ENCODE measurements at regions not wholly inside any gene's neighbourhood (a gene's known extent, or its start where the extent isn't known, plus 50 kb on each side); places are given as distances from the start of the nearest gene placed in this dataset.
"Not testable (repeated sequence)": the region's sequence is repeated elsewhere in the genome, so short reads cannot be mapped to it uniquely, and the experiment has no call there.

DNA sequence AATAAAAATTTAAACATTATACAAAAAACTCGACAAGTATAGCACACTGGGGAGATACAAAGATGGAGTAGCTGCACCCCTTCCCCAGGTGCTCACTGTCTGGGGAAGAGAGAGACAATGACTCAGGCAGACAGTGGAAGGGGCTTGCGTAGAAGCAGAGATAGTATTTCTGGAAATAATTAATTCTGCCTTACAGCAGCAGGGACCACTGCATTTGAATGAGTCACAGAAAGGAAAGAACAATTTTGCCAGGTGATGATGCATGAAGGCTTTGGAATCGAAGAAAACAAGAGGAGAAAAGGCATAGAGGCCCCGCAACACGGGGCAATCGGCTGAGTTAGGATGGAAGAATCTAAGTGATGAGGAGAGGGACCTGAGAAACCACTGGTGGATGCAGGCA, 447.4 kb downstream of the EFNB2 start:
- no peak for DNase-seq

DNA sequence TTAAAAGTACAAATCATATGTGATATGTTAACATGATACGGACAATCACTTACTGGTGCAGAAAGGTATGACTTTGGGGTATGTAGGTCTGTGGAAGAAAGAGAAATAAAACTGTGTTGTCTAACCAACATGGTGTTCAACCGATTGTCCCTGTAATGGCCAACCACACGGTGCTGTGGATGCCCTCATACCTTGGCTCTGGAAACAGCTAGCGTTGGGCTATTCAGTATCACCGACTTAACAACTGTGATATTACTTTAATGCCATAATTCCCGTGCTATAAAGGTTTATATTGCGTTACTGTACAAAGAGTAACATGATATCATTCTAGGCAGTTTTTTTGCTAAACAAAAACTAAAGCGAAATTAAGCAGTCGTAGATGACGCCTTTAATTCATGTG, 448.3 kb downstream of the EFNB2 start:
- no peak for DNase-seq

DNA sequence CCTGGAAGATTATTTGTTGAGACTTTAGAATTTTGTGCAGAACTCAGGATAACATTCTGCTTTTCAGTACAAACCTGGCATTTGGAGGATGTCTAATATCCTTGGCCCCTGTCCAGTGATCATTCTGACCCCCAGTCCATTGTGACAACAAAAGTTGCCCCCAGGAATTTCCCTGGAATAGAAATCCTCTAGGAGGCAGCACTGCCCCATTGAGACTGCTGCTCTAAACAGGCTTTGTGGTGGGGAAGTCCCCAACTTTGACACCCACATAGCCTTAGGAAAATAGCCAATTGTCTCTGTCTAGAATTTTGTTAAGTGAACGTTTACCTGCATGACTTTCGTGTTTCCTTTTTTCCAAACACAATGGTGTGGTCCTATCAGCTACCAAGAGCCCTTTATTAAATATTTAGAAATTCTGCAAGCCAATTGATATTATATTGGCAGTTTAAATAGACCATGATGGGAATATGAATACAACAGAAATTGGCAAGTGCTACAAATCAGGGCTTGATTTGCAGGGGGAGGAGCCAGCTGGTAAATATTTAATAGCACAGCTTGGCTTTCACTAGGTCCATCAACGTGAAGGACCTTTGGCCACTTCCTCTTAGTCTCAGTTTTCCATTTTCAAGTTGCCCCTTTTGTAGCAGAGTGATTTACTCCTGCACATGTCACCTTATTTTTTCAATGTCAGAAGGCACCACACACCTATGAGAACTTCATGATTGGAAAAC, 451.7 kb downstream of the EFNB2 start:
- DNase-seq: peak in 1 of 2 experiments; percentile 15

GRCh38 chr13:106081221-106081620, 454.2 kb downstream of the EFNB2 start:
- not testable (repeated sequence) for DNase-seq

GRCh38 chr13:106078191-106078590, 457.3 kb downstream of the EFNB2 start:
- no peak for DNase-seq

DNA sequence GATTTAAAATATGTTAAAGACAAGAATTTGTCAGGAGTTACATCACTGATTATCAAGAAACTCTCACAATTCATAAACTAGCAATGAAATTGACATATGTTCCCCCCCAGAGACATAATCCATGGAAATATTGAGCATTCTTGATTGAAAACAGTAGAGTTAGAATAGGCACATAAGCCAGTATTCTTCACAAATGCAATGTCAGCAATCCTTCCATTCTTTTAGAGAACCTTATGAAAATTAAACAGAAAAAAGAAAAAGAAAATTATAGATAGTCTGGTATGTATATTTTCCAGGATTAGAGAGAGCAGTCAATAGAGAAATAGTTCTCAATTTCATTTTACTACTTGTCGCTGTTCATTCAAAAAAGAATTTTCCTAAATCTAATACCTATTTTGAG, 458.4 kb downstream of the EFNB2 start:
- no peak for DNase-seq

DNA sequence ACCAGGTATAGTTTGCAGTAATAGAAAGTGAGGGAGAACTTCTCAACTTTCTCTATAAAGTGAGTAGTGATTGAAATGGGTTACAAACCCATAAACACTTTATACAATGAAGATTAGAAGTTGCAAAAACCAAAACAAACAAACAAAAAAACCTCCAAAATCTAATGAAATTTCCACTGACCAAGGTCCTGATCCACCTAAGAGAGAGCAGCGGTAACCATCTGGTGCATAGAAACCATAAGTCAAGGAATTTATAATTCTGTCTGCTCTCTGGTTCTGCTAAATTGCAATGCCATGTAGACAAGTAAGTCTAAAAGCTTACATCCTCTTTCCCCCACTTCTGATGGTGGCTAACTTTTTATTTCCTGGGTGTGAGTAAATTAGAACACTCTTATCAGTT, 463.4 kb downstream of the EFNB2 start:
- no peak for DNase-seq

GRCh38 chr13:106063591-106064313, 471.7 kb downstream of the EFNB2 start:
- DNase-seq: no peak

GRCh38 chr13:106061781-106062180, 473.7 kb downstream of the EFNB2 start:
- no peak for DNase-seq

GRCh38 chr13:106056851-106057250, 478.6 kb downstream of the EFNB2 start:
- no peak for DNase-seq

DNA sequence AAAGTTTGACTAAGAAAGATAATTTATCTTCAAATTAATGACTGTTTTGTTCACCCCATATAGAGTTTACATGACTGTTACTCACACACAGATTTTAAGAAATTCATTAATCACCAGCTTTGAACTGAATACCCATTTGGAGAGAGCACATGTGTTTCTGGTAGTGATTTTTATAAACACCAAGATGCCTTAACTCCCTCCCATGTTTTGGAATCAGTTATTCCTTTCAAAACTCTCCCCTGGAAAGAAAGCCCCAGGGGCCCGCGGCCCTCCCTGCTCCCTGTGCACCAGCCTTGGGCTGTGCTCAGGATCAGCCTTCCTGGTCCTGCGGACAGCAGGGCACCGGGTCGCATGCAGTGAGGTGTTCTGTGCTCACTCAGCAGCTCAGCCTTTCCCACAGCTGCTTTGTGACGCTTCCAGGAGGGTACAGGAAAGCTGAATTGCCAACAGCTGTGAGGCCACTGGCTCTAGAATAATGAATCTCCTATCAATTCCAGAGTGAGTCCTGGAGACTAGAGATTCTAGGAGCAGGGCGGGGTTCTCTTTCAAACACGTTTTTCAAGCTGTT, 483.2 kb downstream of the EFNB2 start:
- no peak for DNase-seq

DNA sequence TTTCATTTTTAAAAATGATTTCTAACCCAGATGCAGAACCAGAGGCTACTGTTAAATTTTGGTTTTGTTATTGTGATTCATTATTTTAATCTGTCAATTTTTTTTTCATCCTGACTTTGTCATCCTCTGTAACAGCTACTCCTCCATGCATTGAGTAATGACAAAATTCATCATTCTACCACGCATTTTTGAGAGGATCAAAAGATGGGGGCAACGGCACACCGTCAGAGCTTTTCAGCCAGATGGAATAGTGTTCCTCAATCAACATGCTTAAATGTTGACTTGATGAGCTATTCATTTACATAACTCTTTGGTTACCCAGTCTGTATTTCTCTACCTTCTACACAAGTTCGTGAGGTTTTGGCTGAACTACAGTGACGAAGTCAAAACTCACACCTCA, 486.3 kb downstream of the EFNB2 start:
- no peak for DNase-seq

GRCh38 chr13:106048386-106048785, 487.1 kb downstream of the EFNB2 start:
- no peak for DNase-seq

DNA sequence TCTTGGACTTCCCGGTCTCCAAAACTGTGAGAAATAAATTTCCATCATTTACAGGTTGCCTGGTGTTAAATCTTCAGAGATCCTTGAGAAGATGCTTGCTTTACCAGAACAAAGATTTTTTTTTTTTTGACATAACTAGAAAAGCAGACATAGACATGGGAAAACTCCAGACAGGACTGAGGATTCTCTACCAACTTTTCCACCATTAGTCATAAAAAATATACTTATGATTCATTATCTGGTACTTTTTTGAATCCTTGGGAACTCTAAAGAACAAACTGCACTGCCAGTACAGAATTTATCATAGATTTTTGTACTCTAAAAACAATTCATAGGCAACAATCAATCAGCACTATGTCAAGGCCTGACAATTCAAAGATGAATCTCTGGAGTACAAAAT, 487.6 kb downstream of the EFNB2 start:
- no peak for DNase-seq

GRCh38 chr13:106042996-106043581, 492.4 kb downstream of the EFNB2 start:
- DNase-seq: no peak

- no peak for DNase-seq
These were observed 494.0 kb downstream of the EFNB2 start for GRCh38 chr13:106041445-106041844.

DNA sequence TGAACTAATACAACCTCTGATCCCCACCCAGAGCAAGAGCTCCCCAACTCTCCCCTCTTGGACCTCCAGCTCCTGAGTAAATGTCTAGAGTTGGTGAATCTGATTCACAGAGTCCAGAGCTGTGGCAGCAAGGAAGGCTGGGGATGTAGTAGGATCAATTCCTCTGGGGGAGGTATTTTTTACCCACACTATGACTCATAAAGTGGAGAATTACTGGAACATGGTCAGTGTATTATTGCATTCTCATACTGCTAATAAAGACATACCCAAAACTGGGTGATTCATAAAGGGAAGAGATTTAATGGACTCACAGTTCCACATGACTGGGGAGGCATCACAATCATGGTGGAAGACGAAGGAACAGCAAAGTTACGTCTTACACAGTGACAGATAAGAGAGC, 496.7 kb downstream of the EFNB2 start:
- no peak for DNase-seq

GRCh38 chr13:106036870-106037269, 498.6 kb downstream of the EFNB2 start:
- no peak for DNase-seq

DNA sequence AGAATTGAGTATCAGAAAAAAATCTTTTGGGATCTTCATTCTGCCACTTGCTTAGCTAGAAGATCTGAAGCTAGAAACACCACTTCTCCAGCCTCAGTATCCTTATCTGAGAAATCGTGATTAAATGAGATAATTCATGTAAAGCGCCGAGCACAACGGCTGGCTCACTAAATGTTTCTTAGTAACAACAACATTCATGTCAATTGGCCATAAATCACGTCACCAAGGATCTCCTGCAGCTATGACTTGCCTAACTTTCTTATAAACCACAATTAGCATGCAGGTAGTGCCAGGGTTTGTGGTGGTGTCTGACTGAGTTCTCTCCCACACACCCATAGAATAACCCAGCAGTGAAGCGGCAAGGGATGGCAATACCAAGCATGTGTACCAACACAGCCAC, 501.3 kb downstream of the EFNB2 start:
- no peak for DNase-seq

GRCh38 chr13:106033659-106034058, 501.8 kb downstream of the EFNB2 start:
- no peak for DNase-seq

DNA sequence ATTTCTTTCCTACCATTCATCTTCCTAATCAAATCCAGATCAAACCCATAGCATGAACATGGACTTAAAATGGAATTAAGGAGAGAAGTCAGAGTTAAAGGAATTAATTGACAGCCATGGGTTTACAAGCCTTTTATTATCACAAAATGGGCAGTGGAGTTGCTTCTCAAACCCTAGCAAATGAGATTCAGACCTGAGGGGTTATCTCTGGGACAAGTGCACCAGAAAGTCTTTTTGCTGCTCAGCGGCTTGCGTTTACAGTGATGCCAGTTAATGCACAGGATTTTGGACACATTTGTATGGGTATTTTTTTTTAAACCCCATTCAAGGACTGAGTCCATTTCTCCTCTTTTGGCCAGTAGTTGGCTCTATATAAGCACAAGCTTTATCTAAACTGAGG, 503.0 kb downstream of the EFNB2 start:
- no peak for DNase-seq

- DNase-seq: peak in 1 of 2 experiments; percentile 30
These were observed 505.7 kb downstream of the EFNB2 start for GRCh38 chr13:106029676-106030290.

DNA sequence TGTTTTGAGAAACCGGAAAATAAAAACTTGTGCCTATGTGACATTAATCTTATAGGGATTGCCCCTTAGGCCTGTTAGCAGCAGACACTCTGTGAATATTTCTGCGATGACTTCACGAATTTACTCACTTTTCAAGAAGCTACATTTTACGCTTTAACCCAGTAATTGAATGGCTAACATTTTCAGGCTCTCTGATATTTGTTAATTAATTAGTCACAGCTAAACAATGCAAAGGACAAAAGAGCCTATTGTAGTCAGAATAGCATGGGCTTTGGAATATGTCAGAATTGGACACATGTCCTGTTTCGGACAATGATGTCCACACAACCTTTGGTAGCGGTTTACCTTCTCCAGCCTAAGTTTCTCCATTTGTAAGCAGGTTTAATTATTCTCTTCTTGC, 506.6 kb downstream of the EFNB2 start:
- no peak for DNase-seq
